ENCODE measurements at regions not wholly inside any gene's neighbourhood (a gene's known extent, or its start where the extent isn't known, plus 50 kb on each side); places are given as distances from the start of the nearest gene placed in this dataset.

GRCh38 chr22:47740109-47740805 is 977.8 kb downstream of the TBC1D22A start:
- TF ChIP-seq POLR2A (IDR thresholded peaks at IDR 0.05), result no peak
- no peak for TF ChIP-seq CTCF (IDR thresholded peaks at IDR 0.05)
